GM23338 (cell line): ENCODE measurements at regions not wholly inside any gene's neighbourhood (a gene's known extent, or its start where the extent isn't known, plus 50 kb on each side); places are given as distances from the start of the nearest gene placed in this dataset.

ENCODE experiments used
- ATAC-seq: fragments of 200-7000 bp; cut with Tn5 transposase; 3 replicates; pipeline ENCODE4 v1.9.1; 2020
- DNase-seq: peaks from one replicate; pipeline ENCODE4 v3.0.0-alpha.2; 2015; ENCODE audit warnings: low spot score
- H2AFZ ChIP-seq: fragments of 200-600 bp; sonication (generic); 2 replicates; pipeline ENCODE4 v1.8.0; 2016; ENCODE audit warnings: antibody characterized with exemption, mild to moderate bottlenecking, moderate library complexity
- H3F3A ChIP-seq: fragments of 200-600 bp; sonication (generic); replicated peaks from 2 replicates; pipeline ENCODE4 v1.8.0; 2017; ENCODE audit warnings: antibody characterized with exemption, mixed run types, low read depth
- H3K27ac ChIP-seq: fragments of 200-600 bp; sonication (generic); 2 replicates; pipeline ENCODE4 v1.6.1; 2016; ENCODE audit warnings: low read depth
- H3K27me3 ChIP-seq: fragments of 200-600 bp; sonication (generic); 2 replicates; pipeline ENCODE4 v1.8.0; 2016; ENCODE audit warnings: mild to moderate bottlenecking, mixed run types, moderate library complexity; ENCODE audit not compliant: insufficient read depth
- H3K36me3 ChIP-seq: fragments of 200-600 bp; sonication (generic); 2 replicates; pipeline ENCODE4 v1.8.0; 2016; ENCODE audit warnings: mild to moderate bottlenecking; ENCODE audit not compliant: insufficient read depth
- H3K4me1 ChIP-seq: fragments of 200-600 bp; sonication (generic); 2 replicates; pipeline ENCODE4 v1.8.0; 2016; ENCODE audit warnings: mild to moderate bottlenecking, moderate library complexity; ENCODE audit not compliant: insufficient read depth
- H3K4me2 ChIP-seq: fragments of 200-600 bp; sonication (generic); 2 replicates; pipeline ENCODE4 v1.7.1; 2017; ENCODE audit warnings: mixed run types
- H3K4me3 ChIP-seq: fragments of 200-600 bp; sonication (generic); 2 replicates; pipeline ENCODE4 v1.6.1; 2016; ENCODE audit warnings: mixed run types
- H3K79me2 ChIP-seq: fragments of 200-600 bp; sonication (generic); replicated peaks from 2 replicates; pipeline ENCODE4 v1.8.0; 2017; ENCODE audit warnings: mild to moderate bottlenecking; ENCODE audit not compliant: insufficient read depth
- H3K9me2 ChIP-seq: fragments of 200-600 bp; sonication (generic); 2 replicates; pipeline ENCODE4 v1.8.0; 2017; ENCODE audit not compliant: insufficient read depth
- H4K20me1 ChIP-seq: fragments of 200-600 bp; sonication (generic); replicated peaks from 2 replicates; pipeline ENCODE4 v1.8.0; 2017; ENCODE audit warnings: mild to moderate bottlenecking; ENCODE audit not compliant: insufficient read depth
- H3K27ac Mint-ChIP-seq: 2 replicates; pipeline ENCODE4 v1.8.0; 2020; ENCODE audit warnings: inconsistent platforms, mild to moderate bottlenecking, moderate library complexity, mixed read lengths
- H3K27me3 Mint-ChIP-seq: 3 replicates; pipeline ENCODE4 v1.8.0; 2022; ENCODE audit warnings: low read depth, mild to moderate bottlenecking, moderate library complexity, mixed read lengths, inconsistent platforms; ENCODE audit not compliant: insufficient read depth, poor library complexity
- H3K36me3 Mint-ChIP-seq: 3 replicates; pipeline ENCODE4 v1.8.0; 2021; ENCODE audit warnings: low read depth, mild to moderate bottlenecking, inconsistent platforms, moderate library complexity, mixed read lengths
- H3K4me1 Mint-ChIP-seq: 3 replicates; pipeline ENCODE4 v1.8.0; 2020; ENCODE audit warnings: mild to moderate bottlenecking, inconsistent platforms, mixed read lengths
- H3K4me3 Mint-ChIP-seq: 3 replicates; pipeline ENCODE4 v1.8.0; 2021; ENCODE audit warnings: moderate library complexity, mild to moderate bottlenecking, inconsistent platforms, mixed read lengths
- H3K9me3 Mint-ChIP-seq: 3 replicates; pipeline ENCODE4 v1.8.0; 2020; ENCODE audit warnings: moderate library complexity, mild to moderate bottlenecking, inconsistent platforms, mixed read lengths
- CREB1 ChIP-seq: fragments of 250-450 bp; sonication (Bioruptor Pico); IDR thresholded peaks from 2 replicates; pipeline ENCODE4 v1.5.0; 2020; ENCODE audit warnings: low read depth, mild to moderate bottlenecking, moderate library complexity
- EZH2 ChIP-seq: fragments of 200-600 bp; sonication (generic); IDR thresholded peaks from one replicate; pipeline ENCODE4 v1.8.0; 2017; ENCODE audit warnings: antibody characterized with exemption, mild to moderate bottlenecking, low read depth; ENCODE audit not compliant: unreplicated experiment
- EZH2phosphoT487 ChIP-seq: fragments of 200-600 bp; sonication (generic); IDR thresholded peaks from one replicate; pipeline ENCODE4 v1.8.1; 2018; ENCODE audit warnings: antibody characterized with exemption; ENCODE audit not compliant: unreplicated experiment
- JUNB ChIP-seq: IDR thresholded peaks from one replicate; pipeline ENCODE4 v1.6.1; 2016; ENCODE audit warnings: antibody characterized with exemption; ENCODE audit not compliant: unreplicated experiment
- NANOG ChIP-seq: IDR thresholded peaks from 2 replicates; pipeline ENCODE4 v1.6.1; 2016; ENCODE audit warnings: antibody characterized with exemption, borderline replicate concordance
- POLR2AphosphoS5 ChIP-seq: IDR thresholded peaks from 2 replicates; pipeline ENCODE4 v1.6.1; 2016; ENCODE audit warnings: antibody characterized with exemption, low read depth
- STAT1 ChIP-seq: IDR thresholded peaks from one replicate; pipeline ENCODE4 v1.6.1; 2016; ENCODE audit warnings: antibody characterized with exemption; ENCODE audit not compliant: unreplicated experiment
- ZNF114 ChIP-seq: fragments of 250-450 bp; sonication (Bioruptor Pico); IDR thresholded peaks from 2 replicates; pipeline ENCODE4 v1.5.0; 2020; ENCODE audit warnings: mild to moderate bottlenecking, moderate library complexity
- ZNF331 ChIP-seq: fragments of 250-450 bp; sonication (Bioruptor Pico); IDR thresholded peaks from 2 replicates; pipeline ENCODE4 v1.5.0; 2020; ENCODE audit warnings: low read depth, mild to moderate bottlenecking, moderate library complexity
- TF ChIP-seq, protein P1 (sequence below): fragments of 250-450 bp; sonication (Bioruptor Pico); IDR thresholded peaks from 2 replicates; pipeline ENCODE4 v1.5.0; 2020; ENCODE audit warnings: mild to moderate bottlenecking, moderate library complexity
- TF ChIP-seq, protein P2 (sequence below), 2 experiments: fragments of 200-600 bp in 1 of 2; sonication (generic) in 1 of 2; conservative IDR thresholded peaks; 2 replicates each; pipeline versions ENCODE4 v1.5.1 to v1.6.1; 2016 to 2017; ENCODE audit warnings: antibody characterized with exemption in 2 of 2, low read depth in 2 of 2, mild to moderate bottlenecking in 2 of 2, moderate library complexity in 1 of 2
- TF ChIP-seq, protein P3 (sequence below): IDR thresholded peaks from one replicate; pipeline ENCODE4 v1.6.1; 2018; ENCODE audit warnings: antibody characterized with exemption; ENCODE audit not compliant: unreplicated experiment
- TF ChIP-seq, protein P4 (sequence below): IDR thresholded peaks from 2 replicates; pipeline ENCODE4 v1.6.1; 2016; ENCODE audit warnings: antibody characterized with exemption

DNA sequence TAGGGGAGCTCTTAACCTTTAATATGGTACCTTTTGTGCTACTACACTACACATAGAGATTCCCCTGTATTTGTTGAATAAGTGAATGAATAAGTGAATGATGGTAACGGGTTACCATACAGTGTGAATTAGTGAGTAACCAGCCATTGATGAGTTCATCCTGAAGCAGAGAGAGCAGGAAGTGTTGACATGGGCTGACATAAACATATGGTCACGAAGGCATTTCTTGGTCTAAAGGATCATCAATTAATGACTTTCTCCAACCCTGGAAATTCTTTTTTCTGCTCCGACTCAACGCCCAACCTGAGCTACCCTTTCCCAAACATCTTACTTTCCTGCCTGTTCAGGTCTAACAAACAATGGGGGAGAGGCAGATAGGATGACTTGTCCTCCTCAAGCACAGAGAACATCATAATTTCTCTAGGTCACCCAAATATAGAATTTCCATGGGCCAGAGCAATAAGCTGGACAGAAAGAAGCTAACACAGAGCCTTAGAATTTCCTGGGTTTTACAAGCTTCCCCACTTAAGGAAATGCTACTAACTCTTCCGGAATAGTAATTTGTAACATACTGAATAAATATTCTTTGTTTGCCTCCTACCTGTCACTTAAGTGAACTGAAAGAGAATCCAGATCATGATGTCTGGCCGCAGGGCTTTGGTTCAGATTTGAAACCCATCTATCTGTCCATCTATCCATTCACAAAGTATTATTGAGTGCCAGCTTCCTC, 114.7 kb upstream of the NGF start:
- H3K4me3 Mint-ChIP-seq: no peak overlapping the region
- no peak for DNase-seq
- ATAC-seq: no peak
- Histone ChIP-seq H3K27ac (no peak overlapping the region), H2AFZ (no peak overlapping the region), H3K9me2 (no peaks in the 10 kb centered on the region), H4K20me1 (no peaks in the 10 kb centered on the region), H3K4me1 (no peaks in the 10 kb centered on the region), H3K4me3 (no peak overlapping the region), H3K36me3 (no peaks in the 10 kb centered on the region), H3K27me3 (no peaks in the 10 kb centered on the region), H3K79me2 (no peaks in the 10 kb centered on the region), H3K4me2 (no peak overlapping the region), H3F3A (no peaks in the 10 kb centered on the region)
- H3K4me1 Mint-ChIP-seq: no peaks in the 10 kb centered on the region; the same call in 2 of the 3 replicates
- H3K36me3 Mint-ChIP-seq: no peaks in the 10 kb centered on the region
- H3K27ac Mint-ChIP-seq: no peak overlapping the region
- no peaks in the 10 kb centered on the region for H3K27me3 Mint-ChIP-seq
- TF ChIP-seq, protein P1, sequence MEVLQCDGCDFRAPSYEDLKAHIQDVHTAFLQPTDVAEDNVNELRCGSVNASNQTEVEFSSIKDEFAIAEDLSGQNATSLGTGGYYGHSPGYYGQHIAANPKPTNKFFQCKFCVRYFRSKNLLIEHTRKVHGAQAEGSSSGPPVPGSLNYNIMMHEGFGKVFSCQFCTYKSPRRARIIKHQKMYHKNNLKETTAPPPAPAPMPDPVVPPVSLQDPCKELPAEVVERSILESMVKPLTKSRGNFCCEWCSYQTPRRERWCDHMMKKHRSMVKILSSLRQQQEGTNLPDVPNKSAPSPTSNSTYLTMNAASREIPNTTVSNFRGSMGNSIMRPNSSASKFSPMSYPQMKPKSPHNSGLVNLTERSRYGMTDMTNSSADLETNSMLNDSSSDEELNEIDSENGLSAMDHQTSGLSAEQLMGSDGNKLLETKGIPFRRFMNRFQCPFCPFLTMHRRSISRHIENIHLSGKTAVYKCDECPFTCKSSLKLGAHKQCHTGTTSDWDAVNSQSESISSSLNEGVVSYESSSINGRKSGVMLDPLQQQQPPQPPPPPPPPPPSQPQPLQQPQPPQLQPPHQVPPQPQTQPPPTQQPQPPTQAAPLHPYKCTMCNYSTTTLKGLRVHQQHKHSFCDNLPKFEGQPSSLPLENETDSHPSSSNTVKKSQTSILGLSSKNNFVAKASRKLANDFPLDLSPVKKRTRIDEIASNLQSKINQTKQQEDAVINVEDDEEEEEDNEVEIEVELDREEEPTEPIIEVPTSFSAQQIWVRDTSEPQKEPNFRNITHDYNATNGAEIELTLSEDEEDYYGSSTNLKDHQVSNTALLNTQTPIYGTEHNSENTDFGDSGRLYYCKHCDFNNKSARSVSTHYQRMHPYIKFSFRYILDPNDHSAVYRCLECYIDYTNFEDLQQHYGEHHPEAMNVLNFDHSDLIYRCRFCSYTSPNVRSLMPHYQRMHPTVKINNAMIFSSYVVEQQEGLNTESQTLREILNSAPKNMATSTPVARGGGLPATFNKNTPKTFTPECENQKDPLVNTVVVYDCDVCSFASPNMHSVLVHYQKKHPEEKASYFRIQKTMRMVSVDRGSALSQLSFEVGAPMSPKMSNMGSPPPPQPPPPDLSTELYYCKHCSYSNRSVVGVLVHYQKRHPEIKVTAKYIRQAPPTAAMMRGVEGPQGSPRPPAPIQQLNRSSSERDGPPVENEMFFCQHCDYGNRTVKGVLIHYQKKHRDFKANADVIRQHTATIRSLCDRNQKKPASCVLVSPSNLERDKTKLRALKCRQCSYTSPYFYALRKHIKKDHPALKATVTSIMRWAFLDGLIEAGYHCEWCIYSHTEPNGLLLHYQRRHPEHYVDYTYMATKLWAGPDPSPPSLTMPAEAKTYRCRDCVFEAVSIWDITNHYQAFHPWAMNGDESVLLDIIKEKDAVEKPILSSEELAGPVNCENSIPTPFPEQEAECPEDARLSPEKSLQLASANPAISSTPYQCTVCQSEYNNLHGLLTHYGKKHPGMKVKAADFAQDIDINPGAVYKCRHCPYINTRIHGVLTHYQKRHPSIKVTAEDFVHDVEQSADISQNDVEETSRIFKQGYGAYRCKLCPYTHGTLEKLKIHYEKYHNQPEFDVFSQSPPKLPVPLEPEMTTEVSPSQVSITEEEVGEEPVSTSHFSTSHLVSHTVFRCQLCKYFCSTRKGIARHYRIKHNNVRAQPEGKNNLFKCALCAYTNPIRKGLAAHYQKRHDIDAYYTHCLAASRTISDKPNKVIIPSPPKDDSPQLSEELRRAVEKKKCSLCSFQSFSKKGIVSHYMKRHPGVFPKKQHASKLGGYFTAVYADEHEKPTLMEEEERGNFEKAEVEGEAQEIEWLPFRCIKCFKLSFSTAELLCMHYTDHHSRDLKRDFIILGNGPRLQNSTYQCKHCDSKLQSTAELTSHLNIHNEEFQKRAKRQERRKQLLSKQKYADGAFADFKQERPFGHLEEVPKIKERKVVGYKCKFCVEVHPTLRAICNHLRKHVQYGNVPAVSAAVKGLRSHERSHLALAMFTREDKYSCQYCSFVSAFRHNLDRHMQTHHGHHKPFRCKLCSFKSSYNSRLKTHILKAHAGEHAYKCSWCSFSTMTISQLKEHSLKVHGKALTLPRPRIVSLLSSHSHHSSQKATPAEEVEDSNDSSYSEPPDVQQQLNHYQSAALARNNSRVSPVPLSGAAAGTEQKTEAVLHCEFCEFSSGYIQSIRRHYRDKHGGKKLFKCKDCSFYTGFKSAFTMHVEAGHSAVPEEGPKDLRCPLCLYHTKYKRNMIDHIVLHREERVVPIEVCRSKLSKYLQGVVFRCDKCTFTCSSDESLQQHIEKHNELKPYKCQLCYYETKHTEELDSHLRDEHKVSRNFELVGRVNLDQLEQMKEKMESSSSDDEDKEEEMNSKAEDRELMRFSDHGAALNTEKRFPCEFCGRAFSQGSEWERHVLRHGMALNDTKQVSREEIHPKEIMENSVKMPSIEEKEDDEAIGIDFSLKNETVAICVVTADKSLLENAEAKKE (CRISPR knock-in tag): no peak
- TF ChIP-seq NANOG (no peak), ZNF331 (CRISPR knock-in tag) (no peak), STAT1 (no peak), ZNF114 (CRISPR knock-in tag) (no peak), EZH2phosphoT487 (no peak), JUNB (no peak), EZH2 (no peak), CREB1 (CRISPR knock-in tag) (no peak), POLR2AphosphoS5 (no peak)
- TF ChIP-seq, protein P2, sequence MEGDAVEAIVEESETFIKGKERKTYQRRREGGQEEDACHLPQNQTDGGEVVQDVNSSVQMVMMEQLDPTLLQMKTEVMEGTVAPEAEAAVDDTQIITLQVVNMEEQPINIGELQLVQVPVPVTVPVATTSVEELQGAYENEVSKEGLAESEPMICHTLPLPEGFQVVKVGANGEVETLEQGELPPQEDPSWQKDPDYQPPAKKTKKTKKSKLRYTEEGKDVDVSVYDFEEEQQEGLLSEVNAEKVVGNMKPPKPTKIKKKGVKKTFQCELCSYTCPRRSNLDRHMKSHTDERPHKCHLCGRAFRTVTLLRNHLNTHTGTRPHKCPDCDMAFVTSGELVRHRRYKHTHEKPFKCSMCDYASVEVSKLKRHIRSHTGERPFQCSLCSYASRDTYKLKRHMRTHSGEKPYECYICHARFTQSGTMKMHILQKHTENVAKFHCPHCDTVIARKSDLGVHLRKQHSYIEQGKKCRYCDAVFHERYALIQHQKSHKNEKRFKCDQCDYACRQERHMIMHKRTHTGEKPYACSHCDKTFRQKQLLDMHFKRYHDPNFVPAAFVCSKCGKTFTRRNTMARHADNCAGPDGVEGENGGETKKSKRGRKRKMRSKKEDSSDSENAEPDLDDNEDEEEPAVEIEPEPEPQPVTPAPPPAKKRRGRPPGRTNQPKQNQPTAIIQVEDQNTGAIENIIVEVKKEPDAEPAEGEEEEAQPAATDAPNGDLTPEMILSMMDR (conservative IDR thresholded peaks at IDR 0.05; ENCODE audit: low read depth in 2 of 2): no peak
- TF ChIP-seq, protein P3, sequence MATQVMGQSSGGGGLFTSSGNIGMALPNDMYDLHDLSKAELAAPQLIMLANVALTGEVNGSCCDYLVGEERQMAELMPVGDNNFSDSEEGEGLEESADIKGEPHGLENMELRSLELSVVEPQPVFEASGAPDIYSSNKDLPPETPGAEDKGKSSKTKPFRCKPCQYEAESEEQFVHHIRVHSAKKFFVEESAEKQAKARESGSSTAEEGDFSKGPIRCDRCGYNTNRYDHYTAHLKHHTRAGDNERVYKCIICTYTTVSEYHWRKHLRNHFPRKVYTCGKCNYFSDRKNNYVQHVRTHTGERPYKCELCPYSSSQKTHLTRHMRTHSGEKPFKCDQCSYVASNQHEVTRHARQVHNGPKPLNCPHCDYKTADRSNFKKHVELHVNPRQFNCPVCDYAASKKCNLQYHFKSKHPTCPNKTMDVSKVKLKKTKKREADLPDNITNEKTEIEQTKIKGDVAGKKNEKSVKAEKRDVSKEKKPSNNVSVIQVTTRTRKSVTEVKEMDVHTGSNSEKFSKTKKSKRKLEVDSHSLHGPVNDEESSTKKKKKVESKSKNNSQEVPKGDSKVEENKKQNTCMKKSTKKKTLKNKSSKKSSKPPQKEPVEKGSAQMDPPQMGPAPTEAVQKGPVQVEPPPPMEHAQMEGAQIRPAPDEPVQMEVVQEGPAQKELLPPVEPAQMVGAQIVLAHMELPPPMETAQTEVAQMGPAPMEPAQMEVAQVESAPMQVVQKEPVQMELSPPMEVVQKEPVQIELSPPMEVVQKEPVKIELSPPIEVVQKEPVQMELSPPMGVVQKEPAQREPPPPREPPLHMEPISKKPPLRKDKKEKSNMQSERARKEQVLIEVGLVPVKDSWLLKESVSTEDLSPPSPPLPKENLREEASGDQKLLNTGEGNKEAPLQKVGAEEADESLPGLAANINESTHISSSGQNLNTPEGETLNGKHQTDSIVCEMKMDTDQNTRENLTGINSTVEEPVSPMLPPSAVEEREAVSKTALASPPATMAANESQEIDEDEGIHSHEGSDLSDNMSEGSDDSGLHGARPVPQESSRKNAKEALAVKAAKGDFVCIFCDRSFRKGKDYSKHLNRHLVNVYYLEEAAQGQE: no peak
- TF ChIP-seq, protein P4, sequence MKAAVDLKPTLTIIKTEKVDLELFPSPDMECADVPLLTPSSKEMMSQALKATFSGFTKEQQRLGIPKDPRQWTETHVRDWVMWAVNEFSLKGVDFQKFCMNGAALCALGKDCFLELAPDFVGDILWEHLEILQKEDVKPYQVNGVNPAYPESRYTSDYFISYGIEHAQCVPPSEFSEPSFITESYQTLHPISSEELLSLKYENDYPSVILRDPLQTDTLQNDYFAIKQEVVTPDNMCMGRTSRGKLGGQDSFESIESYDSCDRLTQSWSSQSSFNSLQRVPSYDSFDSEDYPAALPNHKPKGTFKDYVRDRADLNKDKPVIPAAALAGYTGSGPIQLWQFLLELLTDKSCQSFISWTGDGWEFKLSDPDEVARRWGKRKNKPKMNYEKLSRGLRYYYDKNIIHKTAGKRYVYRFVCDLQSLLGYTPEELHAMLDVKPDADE: no peak
- H3K9me3 Mint-ChIP-seq: no peaks in the 10 kb centered on the region
